SU-DHL-6 (cell line): ENCODE measurements at regions not wholly inside any gene's neighbourhood (a gene's known extent, or its start where the extent isn't known, plus 50 kb on each side); places are given as distances from the start of the nearest gene placed in this dataset.

ENCODE experiments used
- CTCF ChIP-seq: fragments of 200-600 bp; sonication (generic); IDR thresholded peaks from one replicate; pipeline ENCODE4 v1.5.1; 2017; ENCODE audit warnings: antibody characterized with exemption, mild to moderate bottlenecking, low read length, moderate library complexity; ENCODE audit not compliant: insufficient read depth, poor library complexity, severe bottlenecking
- EZH2phosphoT487 ChIP-seq: fragments of 200-600 bp; sonication (generic), shearing (Covaris generic); conservative IDR thresholded peaks from 2 replicates; pipeline ENCODE4 v1.6.1; 2018; ENCODE audit warnings: mild to moderate bottlenecking, antibody characterized with exemption, low read length, moderate library complexity, mixed read lengths

- no peak for TF ChIP-seq CTCF
- TF ChIP-seq EZH2phosphoT487: no peak
Observed at GRCh38 chr1:104953555-104953954, 1203.9 kb downstream of the AMY1C start.
